Activated CD8-positive, alpha-beta memory T cell treated with anti-CD3 and anti-CD28 coated beads for 36 hours (primary cell): ENCODE measurements at regions not wholly inside any gene's neighbourhood (a gene's known extent, or its start where the extent isn't known, plus 50 kb on each side); places are given as distances from the start of the nearest gene placed in this dataset.
"Not testable (repeated sequence)": the region's sequence is repeated elsewhere in the genome, so short reads cannot be mapped to it uniquely, and the experiment has no call there.

Source experiments
- CTCF ChIA-PET: fragments of 350-600 bp; sonication (Branson Sonifier 250); formaldehyde crosslinking; loops from one replicate; lab custom pipeline; 2021; ENCODE audit warnings: antibody characterized with exemption; lab: Charles Lee
- POLR2A ChIA-PET: fragments of 350-600 bp; sonication (Branson Sonifier 250); formaldehyde crosslinking; loops from one replicate; lab custom pipeline; 2021; ENCODE audit warnings: antibody characterized with exemption; lab: Charles Lee

DNA sequence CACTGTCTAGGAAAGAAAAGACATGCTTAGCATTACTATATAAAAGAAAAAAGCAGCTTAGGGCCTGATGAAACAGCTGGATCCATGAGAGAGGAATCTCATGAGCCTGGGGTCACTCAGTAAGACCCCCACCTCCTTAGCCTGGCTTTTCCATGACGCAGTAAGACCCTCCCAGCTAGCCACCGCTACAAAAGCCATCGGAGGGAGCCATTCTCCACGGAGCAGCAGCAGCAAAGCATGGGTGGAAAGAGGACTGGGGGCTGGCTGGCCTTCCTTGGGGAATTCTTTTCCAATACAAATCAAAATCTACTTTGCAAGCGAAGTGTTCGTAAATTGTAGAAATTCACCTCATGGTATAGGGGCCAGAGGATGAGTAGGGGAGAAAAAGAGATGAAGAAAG is 91.8 kb downstream of the SOD2 start:
- POLR2A ChIA-PET = no interaction called here
- CTCF ChIA-PET = interaction anchor here (0.5 kb wide), 1 partner anchor 145 kb away, joined by 3 read pairs; no protein-coding TSS in a partner anchor

DNA sequence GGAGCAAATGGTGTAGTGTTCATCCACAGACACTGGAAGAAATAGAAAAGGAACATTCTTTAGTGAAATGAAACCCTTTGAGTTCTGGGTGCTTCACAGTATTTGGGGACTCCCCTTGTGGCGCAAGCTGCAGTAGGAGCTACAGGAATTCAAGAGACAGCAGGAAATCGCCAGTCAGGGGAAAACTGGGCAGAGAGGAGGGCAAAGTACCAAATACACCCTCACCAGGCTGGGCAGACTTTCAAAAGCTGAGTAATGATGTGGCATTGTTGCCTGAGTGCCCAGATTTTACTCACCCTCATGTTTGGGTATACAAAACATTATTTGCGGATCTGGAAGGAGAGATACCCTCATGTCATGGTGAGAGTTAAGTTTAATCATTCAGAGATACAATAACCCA is 97.9 kb downstream of the SOD2 start:
- POLR2A ChIA-PET = no interaction called here
- CTCF ChIA-PET = interaction anchor here (0.6 kb wide), 2 partner anchors 8 to 52 kb away, joined by 3 read pairs; no protein-coding TSS in a partner anchor

GRCh38 chr6:159594750-159595117 is 98.3 kb downstream of the SOD2 start:
- ChIA-PET CTCF (interaction anchor here (0.6 kb wide), 1 partner anchor 8 kb away, joined by 3 read pairs; no protein-coding TSS in a partner anchor), POLR2A (no interaction called here)

DNA sequence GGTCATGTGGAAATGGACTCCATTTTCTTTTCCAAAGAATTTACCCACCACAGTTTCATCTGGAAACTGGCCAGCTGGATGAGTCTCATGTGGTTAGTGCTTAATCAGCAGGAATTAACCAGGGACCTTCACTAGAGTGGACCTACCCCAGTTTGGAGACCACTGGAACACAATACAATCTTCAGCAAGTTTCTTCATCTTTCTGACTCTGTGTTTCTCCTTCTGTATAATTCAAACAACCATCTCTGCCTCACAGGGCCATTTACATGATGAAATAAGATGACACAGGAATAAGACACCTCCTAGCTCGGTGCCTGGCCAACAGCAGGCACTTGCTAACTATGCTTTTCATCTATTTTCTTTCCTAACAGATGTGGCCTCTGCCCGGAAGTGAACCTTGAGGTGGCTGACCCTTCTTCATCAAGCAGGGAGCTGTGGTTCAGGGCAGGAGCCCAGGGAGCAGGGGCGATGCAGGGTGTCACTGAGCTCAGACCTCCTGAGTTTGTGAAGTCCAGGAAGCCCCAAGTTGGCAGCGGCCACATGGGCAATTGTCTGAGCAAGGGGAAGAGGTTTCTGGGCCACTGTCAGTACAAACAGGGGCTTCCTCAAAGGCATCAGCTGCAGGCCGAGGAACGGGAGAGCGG is 98.8 kb downstream of the SOD2 start:
- ChIA-PET POLR2A (no interaction called here), CTCF (interaction anchor here (0.6 kb wide), 1 partner anchor 9 kb away, joined by 3 read pairs; no protein-coding TSS in a partner anchor)

DNA sequence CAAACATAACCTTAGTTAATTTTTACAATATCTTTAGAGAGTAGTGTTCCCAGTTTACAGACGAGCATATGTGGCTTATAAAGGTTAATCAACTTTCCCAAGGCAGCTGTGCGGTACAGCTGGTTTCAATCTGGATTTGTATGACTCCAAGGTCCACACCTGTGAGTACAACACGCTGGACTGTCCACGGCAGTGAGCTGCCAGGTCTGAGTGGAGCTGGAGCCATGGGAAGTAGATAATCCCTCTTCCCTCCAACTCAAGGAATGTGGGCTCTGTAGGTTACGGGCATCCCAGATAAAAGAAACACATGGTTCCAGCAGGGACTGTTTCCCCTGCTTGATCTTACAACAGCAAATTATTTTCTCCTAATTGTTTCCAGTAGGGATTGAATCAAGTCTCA is 102.2 kb downstream of the SOD2 start:
- CTCF ChIA-PET = no interaction called here

GRCh38 chr6:159586684-159587083 is 106.4 kb downstream of the SOD2 start:
- CTCF ChIA-PET = no interaction called here
- POLR2A ChIA-PET = no interaction called here

More for the DNA sequence above, 102.2 kb downstream of the SOD2 start:
- POLR2A ChIA-PET = no interaction called here

DNA sequence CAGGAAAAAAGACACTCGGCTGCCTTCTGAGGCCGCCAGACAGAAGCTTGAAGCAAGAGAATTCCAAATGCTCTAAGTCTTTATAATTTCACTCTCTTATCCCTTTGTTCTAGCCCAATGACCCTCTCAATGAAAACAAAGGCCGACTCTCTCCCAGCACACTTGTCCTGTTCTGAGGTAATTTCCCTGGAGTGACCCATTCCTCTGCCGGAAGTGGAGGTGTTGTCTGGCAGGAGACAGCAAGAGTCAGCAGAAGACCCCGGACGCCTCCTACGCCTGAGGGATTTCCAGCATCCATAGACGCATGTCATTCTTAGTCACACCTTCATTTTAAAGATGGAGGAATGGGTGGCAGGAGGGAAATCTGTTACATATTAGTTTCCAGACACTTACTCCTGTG is 110.3 kb downstream of the SOD2 start:
- ChIA-PET CTCF (no interaction called here), POLR2A (no interaction called here)

GRCh38 chr6:159578629-159579028 is 114.4 kb downstream of the SOD2 start:
- ChIA-PET POLR2A (no interaction called here), CTCF (no interaction called here)

- ChIA-PET POLR2A (no interaction called here), CTCF (no interaction called here)
Measured at GRCh38 chr6:159577564-159577963, 115.5 kb downstream of the SOD2 start.

DNA sequence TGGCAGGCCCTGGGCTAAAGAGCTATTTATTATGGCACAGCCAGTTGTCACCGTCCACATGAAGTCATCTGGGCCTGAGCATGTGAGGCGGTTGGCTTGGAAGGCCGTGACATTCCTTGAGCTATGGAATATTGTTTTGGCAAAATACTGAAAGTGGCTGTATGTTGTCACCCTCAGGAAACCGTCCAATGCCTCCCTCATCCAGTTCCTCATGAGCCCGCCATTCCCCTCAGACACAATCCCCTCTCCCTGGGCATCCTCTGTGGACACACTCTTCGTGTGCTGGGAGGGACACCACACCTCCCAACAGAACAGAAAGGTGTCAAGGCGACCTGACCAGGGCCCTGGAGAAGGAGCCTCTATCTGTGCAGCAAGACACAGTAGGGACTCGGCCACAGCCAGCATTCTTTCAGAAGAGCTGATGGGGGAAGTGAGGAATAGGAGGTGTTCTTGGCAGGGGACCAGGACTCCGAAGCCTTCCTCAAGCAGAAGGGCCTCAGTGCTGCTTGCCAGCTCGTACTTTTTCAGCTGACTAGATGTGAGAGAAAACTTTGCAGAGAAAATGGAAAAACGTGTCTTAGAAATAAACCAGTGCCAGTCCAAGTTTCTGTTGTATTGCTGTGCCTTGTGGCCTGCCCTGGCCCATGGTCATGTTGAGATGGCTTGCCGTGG is 120.5 kb downstream of the SOD2 start:
- CTCF ChIA-PET = no interaction called here
- POLR2A ChIA-PET = no interaction called here

DNA sequence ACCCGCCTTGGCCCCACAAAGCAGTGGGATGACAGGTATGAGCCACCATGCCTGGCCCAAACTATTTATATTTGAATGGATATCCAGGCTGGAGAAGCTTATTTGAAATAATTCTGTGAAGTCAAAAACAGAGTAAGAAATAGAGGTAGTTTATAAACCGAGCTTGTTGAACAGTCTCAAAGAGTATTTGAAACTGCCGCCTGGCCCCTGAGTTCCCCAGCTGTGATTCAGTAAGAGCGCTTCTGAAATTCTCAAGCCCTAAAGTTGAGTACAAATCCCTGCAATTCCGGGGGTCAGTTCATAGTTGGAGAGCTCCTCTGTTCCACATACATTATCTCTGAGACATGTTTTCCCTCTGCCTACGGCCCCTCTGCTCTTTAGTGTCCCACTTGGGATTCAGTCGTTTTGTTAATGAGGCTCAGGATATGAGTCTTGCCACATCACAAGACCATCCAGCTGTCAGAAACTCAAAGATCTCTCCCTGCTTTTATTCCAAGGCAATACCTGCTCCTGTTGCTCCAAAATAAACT is 127.8 kb downstream of the SOD2 start:
- POLR2A ChIA-PET = no interaction called here
- CTCF ChIA-PET = no interaction called here

DNA sequence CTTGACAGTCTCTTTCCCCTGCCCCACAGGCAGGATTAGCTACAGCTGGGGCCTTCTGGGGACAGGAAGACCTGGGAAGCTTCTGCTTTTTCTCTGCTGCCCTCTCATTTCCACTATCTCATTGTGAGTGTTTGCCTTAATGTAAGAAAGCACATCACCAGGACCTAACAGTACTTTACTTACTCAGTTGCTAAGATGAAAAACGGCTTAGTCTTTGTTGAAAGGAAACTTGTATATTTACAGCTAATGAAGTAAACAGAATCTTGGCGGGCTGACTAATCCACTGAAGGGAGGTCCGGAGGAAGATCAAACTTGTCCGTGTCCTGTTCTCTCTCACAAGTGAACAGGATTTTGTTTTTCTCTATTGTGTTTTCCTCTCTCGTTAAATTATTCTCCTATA is 128.6 kb downstream of the SOD2 start:
- CTCF ChIA-PET = no interaction called here

GRCh38 chr6:159557031-159557430 is 136.0 kb downstream of the SOD2 start:
- ChIA-PET CTCF (no interaction called here), POLR2A (no interaction called here)

More for the DNA sequence above, 128.6 kb downstream of the SOD2 start:
- POLR2A ChIA-PET = no interaction called here

DNA sequence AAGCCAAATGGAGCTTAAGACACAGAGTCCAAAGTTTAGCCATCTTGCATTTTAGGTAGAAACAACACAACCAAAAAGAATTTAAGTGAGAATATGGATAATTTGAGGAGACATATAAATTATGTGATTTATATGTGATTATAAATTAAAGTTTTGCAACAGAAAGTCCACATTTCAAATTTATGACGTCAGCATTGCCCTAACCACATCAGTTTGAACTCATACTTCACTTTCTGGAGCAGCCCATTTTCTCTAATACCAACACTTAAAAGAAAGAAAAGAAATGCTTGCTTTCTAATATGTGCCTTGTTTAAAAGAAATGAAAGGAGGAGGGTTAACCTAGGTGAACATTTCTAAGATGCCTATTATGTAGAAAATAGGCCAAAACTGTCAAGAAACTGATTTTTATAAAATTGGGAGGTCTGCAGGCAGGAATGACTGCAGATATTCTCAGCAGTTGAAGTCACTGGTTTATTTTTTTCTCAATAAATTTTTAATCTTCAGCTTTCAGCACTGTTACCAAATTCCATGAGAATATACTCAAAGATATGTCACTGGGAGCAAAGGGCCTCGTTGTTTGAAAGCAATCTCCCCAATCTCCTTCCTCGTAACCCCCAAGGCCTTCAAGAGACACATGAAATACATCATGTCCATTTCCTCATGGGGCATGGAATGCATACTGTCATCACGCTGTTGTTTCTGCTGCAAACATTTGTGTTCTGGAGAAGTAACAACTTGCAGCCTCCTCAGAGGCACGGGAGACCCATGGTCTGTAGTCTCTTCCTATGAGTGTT is 137.8 kb downstream of the SOD2 start:
- CTCF ChIA-PET = no interaction called here
- POLR2A ChIA-PET = no interaction called here

- ChIA-PET CTCF (no interaction called here), POLR2A (no interaction called here)
Measured at GRCh38 chr6:159541296-159541695, 151.7 kb downstream of the SOD2 start.

DNA sequence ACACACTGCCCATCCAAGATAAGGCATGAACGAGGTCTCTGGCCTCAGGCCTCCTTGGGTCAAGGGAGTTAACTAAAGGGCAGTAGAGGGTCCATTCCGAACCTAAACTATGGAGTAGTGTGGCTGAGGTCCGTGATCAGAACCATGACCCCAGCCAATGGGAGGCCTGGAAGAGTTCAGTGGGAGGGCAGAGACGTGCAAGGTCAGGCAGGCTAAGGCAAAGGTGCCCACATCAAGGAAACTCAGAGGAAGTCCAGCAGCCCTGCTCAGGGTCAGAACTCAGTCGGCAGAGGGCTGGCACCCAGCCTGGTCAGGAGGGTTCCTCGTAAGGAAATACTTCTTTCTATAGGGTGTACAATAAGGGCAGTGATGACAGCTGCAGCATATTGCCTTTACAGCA is 152.2 kb downstream of the SOD2 start:
- ChIA-PET CTCF (no interaction called here), POLR2A (no interaction called here)

DNA sequence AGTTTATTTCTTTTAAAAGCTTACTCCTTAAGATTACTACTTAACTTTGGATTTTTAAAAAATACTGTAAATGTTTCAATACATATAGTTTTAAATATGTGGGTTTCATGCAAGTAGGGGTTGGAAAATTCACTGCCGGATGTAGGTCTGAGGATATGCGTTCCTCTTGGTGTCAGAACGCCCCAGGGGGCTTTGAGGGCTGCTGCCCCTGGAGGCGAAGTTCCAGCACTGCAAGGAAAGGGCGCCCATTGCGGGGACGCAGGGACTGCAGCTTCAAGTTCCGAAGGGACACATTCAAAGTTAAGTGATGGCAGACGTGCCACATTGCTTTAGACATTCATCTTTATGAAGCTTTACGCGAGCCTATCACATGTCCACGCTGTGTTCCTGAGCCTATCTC is 152.9 kb downstream of the SOD2 start:
- POLR2A ChIA-PET = no interaction called here
- CTCF ChIA-PET = no interaction called here

DNA sequence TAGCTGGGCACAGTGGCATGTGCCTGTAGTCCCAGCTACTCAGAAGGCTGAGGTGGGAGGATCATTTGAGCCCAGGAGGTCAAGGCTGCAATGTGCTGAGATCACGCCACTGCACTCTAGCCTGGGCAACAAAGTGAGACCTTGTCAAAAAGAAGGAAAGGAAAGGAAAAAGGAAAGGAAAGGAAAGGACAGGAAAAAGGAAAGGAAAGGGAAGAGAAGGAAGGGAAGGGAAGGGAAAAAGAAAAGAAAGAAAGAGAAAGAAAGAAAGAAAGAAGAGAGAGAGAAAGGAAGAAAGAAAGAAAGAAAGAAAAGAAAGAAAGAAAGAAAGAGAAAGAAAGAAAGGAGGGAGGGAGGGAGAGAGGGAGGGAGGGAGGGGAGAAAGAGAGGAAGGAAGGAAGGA is 155.0 kb downstream of the SOD2 start:
- CTCF ChIA-PET, POLR2A ChIA-PET: not testable (repeated sequence)

DNA sequence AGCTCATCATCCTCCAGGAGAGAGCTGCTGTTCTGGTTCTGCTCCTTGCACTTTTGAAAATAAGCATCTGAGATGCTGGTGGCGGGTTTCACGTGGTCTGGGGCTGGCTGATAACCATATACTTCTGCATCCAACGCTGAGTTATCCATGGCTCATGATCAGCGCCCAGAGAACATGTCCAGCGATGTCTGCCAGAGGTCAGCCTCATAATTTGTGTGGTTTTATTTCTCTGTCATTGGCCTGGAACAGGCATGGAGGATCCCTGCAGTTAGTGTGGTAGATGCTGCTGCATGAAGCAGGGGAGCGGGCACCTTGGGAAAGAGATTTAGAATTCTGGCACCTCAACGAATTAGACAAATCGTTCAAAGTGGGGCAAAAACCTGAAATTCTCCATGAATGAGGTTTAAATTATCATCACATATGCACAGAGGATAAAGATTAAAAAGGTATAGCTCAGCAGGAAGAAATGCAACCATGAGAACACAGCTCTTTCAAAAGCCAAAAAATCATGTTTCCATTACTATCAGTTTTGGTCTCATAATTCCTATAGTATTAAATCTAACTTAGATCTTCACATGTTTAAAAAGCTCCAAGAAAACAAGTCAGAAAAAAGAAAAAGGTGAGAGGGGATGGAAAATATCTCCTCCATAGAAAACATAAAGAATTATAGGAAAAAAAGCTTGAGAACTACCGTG is 157.2 kb downstream of the SOD2 start:
- CTCF ChIA-PET = no interaction called here
- POLR2A ChIA-PET = no interaction called here

GRCh38 chr6:159533568-159533967 is 159.5 kb downstream of the SOD2 start:
- ChIA-PET CTCF (no interaction called here), POLR2A (no interaction called here)
